Duodenal mucosa (tissue), 2 donors: ENCODE measurements at regions not wholly inside any gene's neighbourhood (a gene's known extent, or its start where the extent isn't known, plus 50 kb on each side); places are given as distances from the start of the nearest gene placed in this dataset.
"Not testable (repeated sequence)": the region's sequence is repeated elsewhere in the genome, so short reads cannot be mapped to it uniquely, and the experiment has no call there.

Experiments
- H3K27ac ChIP-seq: one replicate; pipeline ENCODE4 v1.7.0; 2013; ENCODE audit warnings: low read depth, low read length
- H3K27me3 ChIP-seq, 2 donors: one replicate each; pipeline ENCODE4 v1.7.0; 2013; ENCODE audit warnings: low read length in 2 of 2, control low read depth in 1 of 2; ENCODE audit not compliant: insufficient read depth in 2 of 2, control insufficient read depth in 1 of 2
- H3K36me3 ChIP-seq, 2 donors: one replicate each; pipeline ENCODE4 v1.7.0; 2013; ENCODE audit warnings: low read length in 2 of 2, control low read depth in 1 of 2; ENCODE audit not compliant: insufficient read depth in 2 of 2, control insufficient read depth in 1 of 2
- H3K4me1 ChIP-seq, 2 donors: one replicate each; pipeline ENCODE4 v1.7.0; 2013; ENCODE audit warnings: low read length in 2 of 2, control low read depth in 1 of 2; ENCODE audit not compliant: insufficient read depth in 2 of 2, control insufficient read depth in 1 of 2
- H3K4me3 ChIP-seq, 2 donors: one replicate each; pipeline ENCODE4 v1.7.0; 2013; ENCODE audit warnings: low read length in 2 of 2, low read depth in 1 of 2
- H3K9ac ChIP-seq, 2 donors: one replicate each; pipeline ENCODE4 v1.7.0; 2013; ENCODE audit warnings: low read length in 2 of 2, low read depth in 1 of 2
- H3K9me3 ChIP-seq, 2 donors: one replicate each; pipeline ENCODE4 v1.7.0; 2013; ENCODE audit warnings: low read length in 2 of 2, control low read depth in 1 of 2; ENCODE audit not compliant: control insufficient read depth in 1 of 2

- H3K4me3 ChIP-seq = no peak overlapping the region
- H3K9ac ChIP-seq = no peak overlapping the region
- H3K4me1 ChIP-seq = no peaks in the 10 kb centered on the region
- no peaks in the 10 kb centered on the region for H3K27me3 ChIP-seq
- H3K9me3 ChIP-seq = no peaks in the 10 kb centered on the region
- no peak overlapping the region for H3K27ac ChIP-seq
- H3K36me3 ChIP-seq = no peaks in the 10 kb centered on the region
These were observed 261.2 kb downstream of the TRIML1 start for GRCh38 chr4:188400451-188400850.

- Histone ChIP-seq H3K4me1 (no peaks in the 10 kb centered on the region), H3K27ac (no peak overlapping the region), H3K9ac (no peak overlapping the region), H3K4me3 (no peak overlapping the region), H3K36me3 (no peaks in the 10 kb centered on the region), H3K9me3 (no peaks in the 10 kb centered on the region), H3K27me3 (no peaks in the 10 kb centered on the region)
These were observed 264.0 kb downstream of the TRIML1 start for GRCh38 chr4:188403272-188403671.

- not testable (repeated sequence) for H3K27ac ChIP-seq, H3K9ac ChIP-seq, H3K27me3 ChIP-seq
These were observed 266.0 kb downstream of the TRIML1 start for GRCh38 chr4:188405071-188405835.

GRCh38 chr4:188408244-188409030, 269.2 kb downstream of the TRIML1 start:
- Histone ChIP-seq H3K36me3 (no peaks in the 10 kb centered on the region), H3K9ac (no peak overlapping the region), H3K27ac (no peak overlapping the region), H3K4me1 (no peaks in the 10 kb centered on the region), H3K9me3 (no peaks in the 10 kb centered on the region), H3K27me3 (no peaks in the 10 kb centered on the region), H3K4me3 (no peak overlapping the region)

More at GRCh38 chr4:188405071-188405835, 266.0 kb downstream of the TRIML1 start:
- H3K36me3 ChIP-seq, H3K9me3 ChIP-seq, H3K4me1 ChIP-seq, H3K4me3 ChIP-seq: not testable (repeated sequence)

- Histone ChIP-seq H3K9ac (no peak overlapping the region), H3K9me3 (no peaks in the 10 kb centered on the region), H3K4me3 (no peak overlapping the region), H3K27me3 (no peaks in the 10 kb centered on the region), H3K36me3 (no peaks in the 10 kb centered on the region), H3K27ac (no peak overlapping the region), H3K4me1 (no peaks in the 10 kb centered on the region)
These were observed 270.6 kb downstream of the TRIML1 start for GRCh38 chr4:188409851-188410250.

GRCh38 chr4:188411805-188412204, 272.6 kb downstream of the TRIML1 start:
- H3K4me1 ChIP-seq = no peaks in the 10 kb centered on the region
- H3K27me3 ChIP-seq = no peaks in the 10 kb centered on the region
- no peak overlapping the region for H3K27ac ChIP-seq
- no peaks in the 10 kb centered on the region for H3K36me3 ChIP-seq
- no peak overlapping the region for H3K9ac ChIP-seq
- H3K4me3 ChIP-seq = no peak overlapping the region
- H3K9me3 ChIP-seq = no peaks in the 10 kb centered on the region

- no peaks in the 10 kb centered on the region for H3K9me3 ChIP-seq
- no peaks in the 10 kb centered on the region for H3K36me3 ChIP-seq
- no peaks in the 10 kb centered on the region for H3K27me3 ChIP-seq
- H3K27ac ChIP-seq = no peak overlapping the region
- H3K9ac ChIP-seq = no peak overlapping the region
- no peaks in the 10 kb centered on the region for H3K4me1 ChIP-seq
- H3K4me3 ChIP-seq = no peak overlapping the region
These were observed 273.3 kb downstream of the TRIML1 start for GRCh38 chr4:188412499-188412898.

- no peak overlapping the region for H3K9ac ChIP-seq
- no peaks in the 10 kb centered on the region for H3K36me3 ChIP-seq
- H3K4me3 ChIP-seq = no peak overlapping the region
- no peaks in the 10 kb centered on the region for H3K27me3 ChIP-seq
- H3K9me3 ChIP-seq = no peaks in the 10 kb centered on the region
- H3K4me1 ChIP-seq = no peaks in the 10 kb centered on the region
- no peak overlapping the region for H3K27ac ChIP-seq
These were observed 275.2 kb downstream of the TRIML1 start for GRCh38 chr4:188414441-188414840.

- no peaks in the 10 kb centered on the region for H3K4me1 ChIP-seq
These were observed 277.9 kb downstream of the TRIML1 start for GRCh38 chr4:188417181-188417580.

GRCh38 chr4:188423039-188423438, 283.8 kb downstream of the TRIML1 start:
- no peaks in the 10 kb centered on the region for H3K27me3 ChIP-seq
- H3K4me3 ChIP-seq = no peak overlapping the region
- no peak overlapping the region for H3K9ac ChIP-seq
- no peaks in the 10 kb centered on the region for H3K9me3 ChIP-seq
- no peak overlapping the region for H3K27ac ChIP-seq
- no peaks in the 10 kb centered on the region for H3K36me3 ChIP-seq
- H3K4me1 ChIP-seq = no peaks in the 10 kb centered on the region

More at GRCh38 chr4:188417181-188417580, 277.9 kb downstream of the TRIML1 start:
- H3K4me3 ChIP-seq = no peak overlapping the region
- H3K9me3 ChIP-seq = no peaks in the 10 kb centered on the region
- no peaks in the 10 kb centered on the region for H3K36me3 ChIP-seq
- no peaks in the 10 kb centered on the region for H3K27me3 ChIP-seq
- no peak overlapping the region for H3K9ac ChIP-seq
- no peak overlapping the region for H3K27ac ChIP-seq
